ENCODE measurements at regions not wholly inside any gene's neighbourhood (a gene's known extent, or its start where the extent isn't known, plus 50 kb on each side); places are given as distances from the start of the nearest gene placed in this dataset.

DNA sequence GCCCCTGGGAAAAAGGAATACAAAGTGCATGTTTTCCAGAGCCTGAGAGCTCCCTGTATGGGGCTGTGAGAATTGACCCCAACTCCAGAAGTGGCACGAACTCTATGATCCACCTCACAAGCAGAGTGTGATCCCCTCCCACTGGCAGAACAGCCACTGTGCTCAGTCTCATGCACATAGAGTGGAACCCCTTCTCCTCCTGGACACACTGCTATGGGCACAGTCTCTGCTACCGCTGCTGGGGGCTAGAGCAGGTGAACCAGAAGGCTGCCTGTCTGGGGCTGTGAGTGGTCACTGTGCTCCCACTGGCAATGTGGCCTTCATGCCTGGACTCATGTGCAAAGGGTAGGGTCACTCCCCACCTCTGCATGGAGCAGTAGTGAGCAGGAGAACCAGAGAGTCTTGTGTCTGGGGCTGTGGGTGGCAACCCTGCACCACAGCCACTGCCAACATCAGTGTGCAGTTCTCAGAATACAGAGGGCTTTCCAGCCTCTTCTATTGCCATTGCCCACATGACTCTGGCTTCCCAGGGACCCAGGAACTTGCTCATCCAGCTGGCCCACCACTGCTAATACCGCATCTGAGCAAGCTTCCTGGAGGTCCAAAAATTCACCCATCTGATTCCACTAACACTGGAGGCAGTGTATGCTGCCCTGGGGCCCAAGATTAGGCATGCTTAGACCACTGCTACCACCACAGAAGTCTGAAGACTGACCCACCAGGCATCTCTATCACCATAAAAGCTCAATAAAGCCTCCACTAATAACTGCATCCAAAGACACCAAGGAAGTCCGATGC lies 343.7 kb upstream of the SOX14 start:
- TF ChIP-seq, protein P1, sequence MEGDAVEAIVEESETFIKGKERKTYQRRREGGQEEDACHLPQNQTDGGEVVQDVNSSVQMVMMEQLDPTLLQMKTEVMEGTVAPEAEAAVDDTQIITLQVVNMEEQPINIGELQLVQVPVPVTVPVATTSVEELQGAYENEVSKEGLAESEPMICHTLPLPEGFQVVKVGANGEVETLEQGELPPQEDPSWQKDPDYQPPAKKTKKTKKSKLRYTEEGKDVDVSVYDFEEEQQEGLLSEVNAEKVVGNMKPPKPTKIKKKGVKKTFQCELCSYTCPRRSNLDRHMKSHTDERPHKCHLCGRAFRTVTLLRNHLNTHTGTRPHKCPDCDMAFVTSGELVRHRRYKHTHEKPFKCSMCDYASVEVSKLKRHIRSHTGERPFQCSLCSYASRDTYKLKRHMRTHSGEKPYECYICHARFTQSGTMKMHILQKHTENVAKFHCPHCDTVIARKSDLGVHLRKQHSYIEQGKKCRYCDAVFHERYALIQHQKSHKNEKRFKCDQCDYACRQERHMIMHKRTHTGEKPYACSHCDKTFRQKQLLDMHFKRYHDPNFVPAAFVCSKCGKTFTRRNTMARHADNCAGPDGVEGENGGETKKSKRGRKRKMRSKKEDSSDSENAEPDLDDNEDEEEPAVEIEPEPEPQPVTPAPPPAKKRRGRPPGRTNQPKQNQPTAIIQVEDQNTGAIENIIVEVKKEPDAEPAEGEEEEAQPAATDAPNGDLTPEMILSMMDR (IDR thresholded peaks at IDR 0.05; ENCODE audit: poor library complexity, severe bottlenecking), result no peak
- TF ChIP-seq EP300 (conservative IDR thresholded peaks at IDR 0.05; ENCODE audit: poor library complexity, severe bottlenecking), result no peak
- no peak for TF ChIP-seq EZH2 (IDR thresholded peaks at IDR 0.05; ENCODE audit: borderline replicate concordance, insufficient read depth, low read length, poor library complexity, severe bottlenecking)

Measured in neural cell (in vitro differentiated cells).